Psoas muscle (tissue), 7 donors: ENCODE measurements at regions not wholly inside any gene's neighbourhood (a gene's known extent, or its start where the extent isn't known, plus 50 kb on each side); places are given as distances from the start of the nearest gene placed in this dataset.

Experiments
- ATAC-seq, 4 donors: fragments of 200-7000 bp; cut with Tn5 transposase; one replicate each; pipeline ENCODE4 v1.9.1; 2020; ENCODE audit warnings: moderate library complexity in 3 of 4, mild to moderate bottlenecking in 2 of 4
- DNase-seq, 2 donors: peaks; one replicate each; pipeline ENCODE4 v3.0.0-alpha.2; 2020
- H3K27ac ChIP-seq: fragments of 200-600 bp; one replicate; pipeline ENCODE4 v1.8.0; 2022
- H3K27me3 ChIP-seq, 3 donors: fragments of 200-600 bp in 1 of 3; one replicate each; pipeline versions ENCODE4 v1.6.1 to v1.8.0; 2013 to 2022; ENCODE audit warnings: low read length in 2 of 3, mild to moderate bottlenecking in 2 of 3, moderate library complexity in 1 of 3; ENCODE audit not compliant: insufficient read depth in 3 of 3
- H3K36me3 ChIP-seq, 2 donors: fragments of 200-600 bp in 1 of 2; one replicate each; pipeline versions ENCODE4 v1.6.1 to v1.8.0; 2013 to 2022; ENCODE audit warnings: low read depth in 1 of 2, mild to moderate bottlenecking in 1 of 2, moderate library complexity in 1 of 2; ENCODE audit not compliant: insufficient read depth in 1 of 2
- H3K4me1 ChIP-seq: fragments of 200-600 bp; one replicate; pipeline ENCODE4 v1.8.0; 2022
- H3K4me3 ChIP-seq: fragments of 200-600 bp; one replicate; pipeline ENCODE4 v1.8.0; 2022; ENCODE audit warnings: mild to moderate bottlenecking
- H3K9me3 ChIP-seq: fragments of 200-600 bp; one replicate; pipeline ENCODE4 v1.8.0; 2022
- CTCF ChIP-seq: fragments of 200-600 bp; IDR thresholded peaks from one replicate; pipeline ENCODE4 v1.8.0; 2022; ENCODE audit warnings: antibody characterized with exemption
- WGBS, 3 donors: extraction: QIAGEN DNeasy Blood & Tissue Kit; methylation state at CpG; one replicate each; pipeline versions ENCODE4 v1.1.6 to v1.1.7; 2013; 5-methylcytosine and 5-hydroxymethylcytosine counted together
- intact Hi-C, 2 donors: fragments of 100-400 bp; cut with DNase I; formaldehyde crosslinking; loops; one replicate each; pipeline versions ENCODE4 v1.11.0 to v1.14.2; 2022
- donor health status: healthy with polysubstance abuse.
- donor health status: DM: no; HTN: no; CAD: no; lungs with moderate emphysema.
- donor health status: Bipolar disorder and iron deficiency.
- donor health status: healthy.
- donor health status: DM: yes; HTN: yes; CAD: no.
- donor health status: DM: no; HTN: no; CAD: no.
- donor health status: DM: yes; HTN: yes; CAD: no.

DNA sequence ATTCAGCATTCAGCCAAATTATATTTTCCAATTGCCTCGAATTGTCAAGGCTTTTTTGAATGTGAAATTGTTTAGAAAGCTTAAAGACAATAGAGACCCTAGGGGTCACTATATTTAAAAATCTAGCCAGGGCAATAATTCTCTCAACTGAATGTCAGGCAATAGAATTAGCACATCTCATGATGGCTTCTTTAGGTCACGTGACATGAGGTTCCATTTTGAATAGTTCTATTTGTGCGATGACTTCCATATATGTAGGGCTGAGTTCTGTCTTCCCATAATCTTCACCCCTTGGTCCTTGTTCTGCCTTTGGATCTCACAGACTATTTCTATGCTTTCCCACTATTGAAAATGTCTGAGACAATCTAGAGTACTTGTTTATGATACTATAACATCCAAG is 527.7 kb upstream of the KIRREL3 start:
- H3K27me3 ChIP-seq, result no peaks in the 10 kb centered on the region
- no peaks in the 10 kb centered on the region for H3K9me3 ChIP-seq
- intact Hi-C loops, result no loop called here
- DNase-seq, result no peak
- H3K4me1 ChIP-seq, result no peaks in the 10 kb centered on the region
- H3K4me3 ChIP-seq, result no peak overlapping the region
- TF ChIP-seq CTCF, result no peak
- 73 to 90% (median 86%) methylated on average over 3 of the region's 3 CpGs for WGBS, 3 donors
- no peak for ATAC-seq
- H3K27ac ChIP-seq, result no peak overlapping the region
- no peaks in the 10 kb centered on the region for H3K36me3 ChIP-seq

GRCh38 chr11:127524618-127525017 is 524.0 kb upstream of the KIRREL3 start:
- Histone ChIP-seq H3K27ac (no peak overlapping the region), H3K4me3 (no peak overlapping the region), H3K36me3 (no peaks in the 10 kb centered on the region), H3K4me1 (no peaks in the 10 kb centered on the region), H3K27me3 (no peaks in the 10 kb centered on the region), H3K9me3 (no peaks in the 10 kb centered on the region)
- WGBS, 3 donors, result 6 to 12% (median 10%) methylated on average over 4 of the region's 4 CpGs
- ATAC-seq (no peak), DNase-seq (no peak)
- intact Hi-C loops, result no loop called here
- no peak for TF ChIP-seq CTCF

- 52 to 55% (median 53%) methylated on average over 2 of the region's 2 CpGs for WGBS, 3 donors
- no peaks in the 10 kb centered on the region for H3K27me3 ChIP-seq
- no peaks in the 10 kb centered on the region for H3K4me1 ChIP-seq
- no peak overlapping the region for H3K27ac ChIP-seq
- TF ChIP-seq CTCF, result no peak
- no peaks in the 10 kb centered on the region for H3K36me3 ChIP-seq
- no peaks in the 10 kb centered on the region for H3K9me3 ChIP-seq
- DNase-seq (no peak), ATAC-seq (no peak)
- intact Hi-C loops, result no loop called here
- no peak overlapping the region for H3K4me3 ChIP-seq
Observed at GRCh38 chr11:127521413-127521812, 520.8 kb upstream of the KIRREL3 start.

DNA sequence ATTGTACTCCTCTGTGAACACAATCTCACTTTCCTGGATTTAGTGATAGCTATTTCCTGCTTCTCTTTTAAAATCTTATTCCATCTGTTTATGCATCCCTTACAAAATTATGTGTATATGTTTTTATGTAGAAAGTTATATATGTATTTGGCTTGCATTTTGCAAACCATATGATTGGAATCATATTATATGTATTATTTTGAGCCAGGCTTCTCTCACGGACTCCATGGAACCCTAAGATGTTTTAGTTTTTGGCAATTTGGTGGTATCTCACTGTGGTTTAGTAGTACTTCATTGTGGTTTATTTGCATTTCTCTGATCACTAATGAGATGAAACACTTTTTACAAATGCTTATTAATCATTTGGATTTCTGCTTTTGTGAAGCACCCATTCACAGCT is 507.3 kb upstream of the KIRREL3 start:
- WGBS, 3 donors, result 79 to 88% (median 86%) methylated on average over 1 of the region's 1 CpG
- H3K9me3 ChIP-seq, result no peaks in the 10 kb centered on the region
- no peaks in the 10 kb centered on the region for H3K36me3 ChIP-seq
- ATAC-seq, result no peak
- peaks cover 0 to 2% (median 0%) of the 10 kb centered on the region in 3 donors for H3K27me3 ChIP-seq
- no peak for DNase-seq
- H3K4me3 ChIP-seq, result no peak overlapping the region
- TF ChIP-seq CTCF, result no peak
- H3K27ac ChIP-seq, result no peak overlapping the region
- no peaks in the 10 kb centered on the region for H3K4me1 ChIP-seq
- intact Hi-C loops, result no loop called here

- H3K27me3 ChIP-seq, result peaks cover 0 to 2% (median 0%) of the 10 kb centered on the region in 3 donors
Observed at GRCh38 chr11:127506647-127507046, 506.1 kb upstream of the KIRREL3 start.

More at GRCh38 chr11:127506647-127507046, 506.1 kb upstream of the KIRREL3 start:
- ATAC-seq, result no peak
- H3K4me3 ChIP-seq, result no peak overlapping the region
- H3K36me3 ChIP-seq, result no peaks in the 10 kb centered on the region
- no peak overlapping the region for H3K27ac ChIP-seq
- intact Hi-C loops, result no loop called here
- no peak for DNase-seq
- TF ChIP-seq CTCF, result no peak
- no peaks in the 10 kb centered on the region for H3K4me1 ChIP-seq
- no peaks in the 10 kb centered on the region for H3K9me3 ChIP-seq
